IMR-90 (cell line): ENCODE measurements at regions not wholly inside any gene's neighbourhood (a gene's known extent, or its start where the extent isn't known, plus 50 kb on each side); places are given as distances from the start of the nearest gene placed in this dataset.
"Not testable (repeated sequence)": the region's sequence is repeated elsewhere in the genome, so short reads cannot be mapped to it uniquely, and the experiment has no call there.

Experiments
- ATAC-seq: fragments of 200-7000 bp; cut with Tn5 transposase; 2 replicates; pipeline ENCODE4 v1.9.1; 2020; ENCODE audit warnings: low read depth, mild to moderate bottlenecking, moderate library complexity
- BruUV-seq: library from RNA; stranded (reverse); fragments of 400-500 nt; replicated peaks from 2 replicates; lab custom pipeline; 2021; lab: Mats Ljungman, UMichigan
- CTCF ChIA-PET: fragments of 300-600 bp; formaldehyde crosslinking; extraction: SDS; loops from one replicate; lab custom pipeline; 2021; ENCODE audit warnings: antibody characterized with exemption; lab: Yijun Ruan, JAX
- POLR2A ChIA-PET: fragments of 300-600 bp; sonication (Branson Sonifier 250); formaldehyde crosslinking; loops from one replicate; lab custom pipeline; 2022; ENCODE audit warnings: antibody characterized with exemption; ENCODE audit not compliant: unreplicated experiment; lab: Charles Lee
- DNase-seq: peaks from one replicate; pipeline ENCODE4 v3.0.0; 2013
- H2AFZ ChIP-seq: replicated peaks from 2 replicates; pipeline ENCODE3; 2013; ENCODE audit warnings: low read length, mild to moderate bottlenecking; ENCODE audit not compliant: poor library complexity
- H2AK5ac ChIP-seq: 2 replicates; pipeline ENCODE4 v1.6.1; 2013; ENCODE audit warnings: low read depth, low read length, inconsistent platforms
- H2AK9ac ChIP-seq: replicated peaks from 2 replicates; pipeline ENCODE3; 2013; ENCODE audit warnings: mild to moderate bottlenecking, low read depth, low read length, moderate library complexity; ENCODE audit not compliant: poor library complexity
- H2BK120ac ChIP-seq: 2 replicates; pipeline ENCODE4 v1.6.1; 2013; ENCODE audit warnings: low read depth, low read length, inconsistent platforms
- H2BK15ac ChIP-seq: 3 replicates; pipeline ENCODE4 v1.6.1; 2013; ENCODE audit warnings: low read depth, low read length, inconsistent platforms
- H2BK20ac ChIP-seq: 2 replicates; pipeline ENCODE4 v1.6.1; 2013; ENCODE audit warnings: low read depth, mild to moderate bottlenecking, inconsistent platforms, low read length, moderate library complexity
- H2BK5ac ChIP-seq: 2 replicates; pipeline ENCODE4 v1.6.1; 2013; ENCODE audit warnings: mild to moderate bottlenecking, low read depth, low read length, inconsistent platforms; ENCODE audit not compliant: poor library complexity, severe bottlenecking
- H3K14ac ChIP-seq: replicated peaks from 2 replicates; pipeline ENCODE4 v1.6.1; 2013; ENCODE audit warnings: low read depth, low read length, inconsistent platforms
- H3K18ac ChIP-seq: 2 replicates; pipeline ENCODE4 v1.6.1; 2013; ENCODE audit warnings: low read depth, low read length, control low read depth
- H3K23ac ChIP-seq: 2 replicates; pipeline ENCODE4 v1.6.1; 2013; ENCODE audit warnings: low read depth, low read length, inconsistent platforms
- H3K27ac ChIP-seq: 2 replicates; pipeline ENCODE4 v1.5.1; 2013; ENCODE audit warnings: mild to moderate bottlenecking, control low read depth, low read length; ENCODE audit not compliant: insufficient read depth
- H3K27me3 ChIP-seq: 2 replicates; pipeline ENCODE4 v1.6.1; 2013; ENCODE audit warnings: low read length; ENCODE audit not compliant: control insufficient read depth, insufficient read depth
- H3K36me3 ChIP-seq: 2 replicates; pipeline ENCODE4 v1.6.1; 2013; ENCODE audit warnings: low read length, mixed read lengths; ENCODE audit not compliant: control insufficient read depth, insufficient read depth
- H3K4ac ChIP-seq: 2 replicates; pipeline ENCODE4 v1.6.1; 2013; ENCODE audit warnings: low read depth, low read length, inconsistent platforms
- H3K4me1 ChIP-seq: 2 replicates; pipeline ENCODE4 v1.6.1; 2013; ENCODE audit warnings: low read length, mixed read lengths; ENCODE audit not compliant: control insufficient read depth, insufficient read depth
- H3K4me2 ChIP-seq: 2 replicates; pipeline ENCODE4 v1.6.1; 2013; ENCODE audit warnings: low read depth, mild to moderate bottlenecking, control low read depth, low read length, moderate library complexity
- H3K4me3 ChIP-seq: 2 replicates; pipeline ENCODE4 v1.5.1; 2013; ENCODE audit warnings: low read depth, mild to moderate bottlenecking, control low read depth, low read length, moderate library complexity; ENCODE audit not compliant: insufficient read depth
- H3K56ac ChIP-seq: 2 replicates; pipeline ENCODE4 v1.6.1; 2013; ENCODE audit warnings: low read length, inconsistent platforms; ENCODE audit not compliant: insufficient read depth; ENCODE audit errors: extremely low read depth
- H3K79me1 ChIP-seq, 2 experiments: 2 replicates each; pipeline ENCODE4 v1.6.1; 2013; ENCODE audit warnings: low read length in 2 of 2, inconsistent platforms in 1 of 2, low read depth in 1 of 2
- H3K9ac ChIP-seq: 2 replicates; pipeline ENCODE4 v1.6.1; 2013; ENCODE audit warnings: low read depth, low read length, control low read depth
- H3K9me1 ChIP-seq: 2 replicates; pipeline ENCODE4 v1.6.1; 2013; ENCODE audit warnings: low read length, inconsistent platforms; ENCODE audit not compliant: insufficient read depth
- H3K9me3 ChIP-seq: 2 replicates; pipeline ENCODE4 v1.6.1; 2013; ENCODE audit warnings: low read length; ENCODE audit not compliant: control insufficient read depth, insufficient read depth
- H4K20me1 ChIP-seq: 2 replicates; pipeline ENCODE4 v1.6.1; 2013; ENCODE audit warnings: low read length, inconsistent platforms; ENCODE audit not compliant: insufficient read depth
- H4K5ac ChIP-seq: 2 replicates; pipeline ENCODE4 v1.6.1; 2013; ENCODE audit warnings: mild to moderate bottlenecking, low read depth, low read length, control low read depth
- H4K8ac ChIP-seq, 2 experiments: 2 replicates each; pipeline ENCODE4 v1.6.1; 2013; ENCODE audit warnings: low read depth in 2 of 2, low read length in 2 of 2, control low read depth in 1 of 2, inconsistent platforms in 1 of 2
- H4K91ac ChIP-seq: 2 replicates; pipeline ENCODE4 v1.6.1; 2013; ENCODE audit warnings: low read depth, low read length, inconsistent platforms; ENCODE audit not compliant: insufficient read depth
- BHLHE40 ChIP-seq: fragments of 150-350 bp; IDR thresholded peaks from 2 replicates; pipeline ENCODE4 v1.6.1; 2016; ENCODE audit warnings: mild to moderate bottlenecking, low read depth, low read length
- MAZ ChIP-seq: IDR thresholded peaks from 2 replicates; pipeline ENCODE4 v1.6.1; 2012; ENCODE audit warnings: low read depth, mild to moderate bottlenecking, low read length, improper control_type of control experiment, moderate library complexity, borderline replicate concordance
- MXI1 ChIP-seq: IDR thresholded peaks from 2 replicates; pipeline ENCODE4 v1.6.1; 2012; ENCODE audit warnings: low read depth, mild to moderate bottlenecking, low read length, moderate library complexity, borderline replicate concordance
- RCOR1 ChIP-seq: IDR thresholded peaks from 2 replicates; pipeline ENCODE4 v1.6.1; 2012; ENCODE audit warnings: mild to moderate bottlenecking, low read length, improper control_type of control experiment; ENCODE audit not compliant: insufficient replicate concordance
- RFX5 ChIP-seq: IDR thresholded peaks from 2 replicates; pipeline ENCODE4 v1.8.0; 2012; ENCODE audit warnings: low read depth, mild to moderate bottlenecking, low read length, moderate library complexity
- SMC3 ChIP-seq: fragments of 150-350 bp; IDR thresholded peaks from 2 replicates; pipeline ENCODE4 v1.6.1; 2016; ENCODE audit warnings: low read depth, mild to moderate bottlenecking, antibody characterized with exemption, low read length, moderate library complexity
- WGBS, 2 experiments: methylation state at CpG; one replicate each; pipeline versions ENCODE4 v1.1.5 to v1.1.7; 2013; ENCODE audit warnings: missing lambda C conversion rate in 2 of 2; ENCODE audit not compliant: insufficient read length in 1 of 2; ENCODE audit errors: extremely low coverage in 2 of 2; 5-methylcytosine and 5-hydroxymethylcytosine counted together
- dilution Hi-C: fragments of 300-500 bp; cut with HindIII; formaldehyde crosslinking; loops from one replicate; pipeline ENCODE4 v1.14.3; 2018; ENCODE audit warnings: low sequenced_read_pairs; ENCODE audit not compliant: unreplicated experiment
- in situ Hi-C: fragments of 300-500 bp; cut with MboI; formaldehyde crosslinking; loops from 3 replicates; pipeline ENCODE4 v1.14.3; 2019; ENCODE audit warnings: low sequenced_read_pairs, inconsistent platforms, mixed read lengths
- intact Hi-C: fragments of 100-400 bp; cut with micrococcal nuclease; formaldehyde crosslinking; loops from 2 replicates; pipeline ENCODE4 v1.10.0; 2022
- TF ChIP-seq, protein P1 (sequence below): conservative IDR thresholded peaks from 2 replicates; pipeline ENCODE4 v1.5.1; 2012; ENCODE audit warnings: mild to moderate bottlenecking, low read depth, low read length, improper control_type of control experiment

DNA sequence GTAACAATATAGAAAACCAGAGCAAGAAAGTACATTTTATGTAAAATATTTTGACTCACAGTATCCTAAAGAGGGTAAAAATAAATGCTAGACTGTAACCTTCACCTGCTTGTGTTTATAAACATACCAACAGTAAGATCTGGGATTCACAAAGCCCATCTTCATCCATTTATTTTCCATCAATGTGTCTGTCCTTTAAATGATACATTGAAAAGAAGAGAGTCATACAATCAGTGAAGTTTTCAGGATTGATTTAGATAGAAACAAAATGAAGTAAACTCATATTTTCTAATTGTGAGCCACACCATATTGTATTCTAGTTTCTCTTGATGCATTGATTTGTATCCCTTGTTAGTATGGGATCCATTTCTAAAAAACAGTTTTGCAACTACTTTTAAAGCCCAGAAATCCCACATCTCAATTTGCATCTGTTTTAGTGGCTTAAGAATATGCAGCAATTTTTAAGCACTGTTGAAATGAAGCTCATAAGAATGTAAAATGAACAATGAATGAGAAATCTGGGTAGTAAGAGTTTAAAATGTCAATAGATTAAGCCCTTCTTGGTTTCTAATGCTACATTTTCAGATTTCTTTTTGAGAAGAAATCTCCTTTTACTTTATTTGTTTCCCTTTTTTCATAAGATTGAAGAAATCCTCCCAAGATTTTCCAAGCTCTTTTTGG, 548.1 kb upstream of the ADGRL2 start:
- no peak overlapping the region for H3K4me3 ChIP-seq
- dilution Hi-C loops, result no loop called here
- POLR2A ChIA-PET, result no interaction called here

DNA sequence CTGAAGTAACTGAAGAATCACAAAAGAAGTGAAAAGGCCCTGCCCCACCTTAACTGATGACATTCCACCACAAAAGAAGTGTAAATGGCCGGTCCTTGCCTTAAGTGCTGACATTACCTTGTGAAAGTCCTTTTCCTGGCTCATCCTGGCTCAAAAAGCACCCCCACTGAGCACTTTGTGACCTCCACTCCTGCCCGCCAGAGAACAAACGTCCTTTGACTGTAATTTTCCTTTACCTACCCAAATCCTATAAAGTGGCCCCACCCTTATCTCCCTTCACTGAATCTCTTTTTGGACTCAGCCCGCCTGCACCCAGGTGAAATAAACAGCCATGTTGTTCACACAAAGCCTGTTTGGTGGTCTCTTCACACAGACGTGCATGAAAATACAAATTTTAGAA, 549.9 kb upstream of the ADGRL2 start:
- H2AFZ ChIP-seq, intact Hi-C loops, H3K14ac ChIP-seq, H3K27me3 ChIP-seq, H2AK9ac ChIP-seq, H3K4me3 ChIP-seq, H4K5ac ChIP-seq, ATAC-seq, H2BK15ac ChIP-seq, H3K4ac ChIP-seq, BruUV-seq, H3K9me3 ChIP-seq, H2BK120ac ChIP-seq, dilution Hi-C loops, H2BK5ac ChIP-seq, H3K18ac ChIP-seq, H4K91ac ChIP-seq, H3K79me1 ChIP-seq, H3K56ac ChIP-seq, H3K23ac ChIP-seq, DNase-seq, H2AK5ac ChIP-seq, POLR2A ChIA-PET, in situ Hi-C loops, CTCF ChIA-PET, H3K9me1 ChIP-seq, H3K27ac ChIP-seq, H4K20me1 ChIP-seq, H3K36me3 ChIP-seq, H4K8ac ChIP-seq, H3K9ac ChIP-seq, H2BK20ac ChIP-seq, H3K4me2 ChIP-seq, H3K4me1 ChIP-seq: not testable (repeated sequence)
- 100% methylated on average over 1 of the region's 5 CpGs; no CpG with 5 or more reads in 1 of the 2 experiments for WGBS, 2 experiments

More for the DNA sequence above, 548.1 kb upstream of the ADGRL2 start:
- Histone ChIP-seq H3K27me3 (no peaks in the 10 kb centered on the region), H2BK120ac (no peak overlapping the region), H3K4me2 (no peak overlapping the region), H3K18ac (no peak overlapping the region), H4K20me1 (no peaks in the 10 kb centered on the region), H3K4me1 (no peaks in the 10 kb centered on the region), H3K79me1 (no peaks in the 10 kb centered on the region), H3K9me1 (no peaks in the 10 kb centered on the region), H2BK5ac (no peak overlapping the region), H3K9me3 (no peaks in the 10 kb centered on the region), H4K8ac (no peak overlapping the region), H3K14ac (no peak overlapping the region), H2AK5ac (no peak overlapping the region), H4K91ac (no peak overlapping the region), H3K9ac (no peak overlapping the region), H3K23ac (no peak overlapping the region), H3K56ac (no peak overlapping the region), H2AK9ac (no peak overlapping the region), H2BK20ac (no peak overlapping the region), H3K27ac (no peak overlapping the region), H2AFZ (no peak overlapping the region), H2BK15ac (no peak overlapping the region), H3K4ac (no peak overlapping the region), H3K36me3 (no peaks in the 10 kb centered on the region), H4K5ac (no peak overlapping the region)
- no peak for DNase-seq
- intact Hi-C loops (no loop called here), in situ Hi-C loops (no loop called here)
- no peak for ATAC-seq
- BruUV-seq, result no TSS peak
- CTCF ChIA-PET, result no interaction called here
- TF ChIP-seq RFX5 (no peak), MXI1 (no peak), MAZ (no peak), RCOR1 (no peak), SMC3 (no peak), BHLHE40 (no peak)
- TF ChIP-seq, protein P1, sequence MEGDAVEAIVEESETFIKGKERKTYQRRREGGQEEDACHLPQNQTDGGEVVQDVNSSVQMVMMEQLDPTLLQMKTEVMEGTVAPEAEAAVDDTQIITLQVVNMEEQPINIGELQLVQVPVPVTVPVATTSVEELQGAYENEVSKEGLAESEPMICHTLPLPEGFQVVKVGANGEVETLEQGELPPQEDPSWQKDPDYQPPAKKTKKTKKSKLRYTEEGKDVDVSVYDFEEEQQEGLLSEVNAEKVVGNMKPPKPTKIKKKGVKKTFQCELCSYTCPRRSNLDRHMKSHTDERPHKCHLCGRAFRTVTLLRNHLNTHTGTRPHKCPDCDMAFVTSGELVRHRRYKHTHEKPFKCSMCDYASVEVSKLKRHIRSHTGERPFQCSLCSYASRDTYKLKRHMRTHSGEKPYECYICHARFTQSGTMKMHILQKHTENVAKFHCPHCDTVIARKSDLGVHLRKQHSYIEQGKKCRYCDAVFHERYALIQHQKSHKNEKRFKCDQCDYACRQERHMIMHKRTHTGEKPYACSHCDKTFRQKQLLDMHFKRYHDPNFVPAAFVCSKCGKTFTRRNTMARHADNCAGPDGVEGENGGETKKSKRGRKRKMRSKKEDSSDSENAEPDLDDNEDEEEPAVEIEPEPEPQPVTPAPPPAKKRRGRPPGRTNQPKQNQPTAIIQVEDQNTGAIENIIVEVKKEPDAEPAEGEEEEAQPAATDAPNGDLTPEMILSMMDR, result no peak
